Esophagus squamous epithelium (tissue), 4 donors: ENCODE measurements at regions not wholly inside any gene's neighbourhood (a gene's known extent, or its start where the extent isn't known, plus 50 kb on each side); places are given as distances from the start of the nearest gene placed in this dataset.

ENCODE experiments used
- CTCF ChIP-seq, 6 experiments: fragments of 450-650 bp in 4 of 6; fragments of 200-600 bp in 2 of 6; sonication (generic) in 2 of 6; IDR thresholded peaks; one replicate each; pipeline ENCODE4 v1.5.1; 2016 to 2019; ENCODE audit warnings: antibody characterized with exemption in 6 of 6, mild to moderate bottlenecking in 4 of 6, moderate library complexity in 4 of 6
- POLR2A ChIP-seq, 4 donors: fragments of 450-650 bp; IDR thresholded peaks; one replicate each; pipeline ENCODE4 v1.6.1; 2017; ENCODE audit warnings: antibody characterized with exemption in 4 of 4, mild to moderate bottlenecking in 4 of 4, moderate library complexity in 3 of 4

GRCh38 chr14:34259996-34260395 lies 202.0 kb downstream of the SPTSSA start:
- no peak for TF ChIP-seq CTCF (IDR thresholded peaks at IDR 0.05)
- no peak for TF ChIP-seq POLR2A (IDR thresholded peaks at IDR 0.05)
